ENCODE measurements at regions not wholly inside any gene's neighbourhood (a gene's known extent, or its start where the extent isn't known, plus 50 kb on each side); places are given as distances from the start of the nearest gene placed in this dataset.
"Not testable (repeated sequence)": the region's sequence is repeated elsewhere in the genome, so short reads cannot be mapped to it uniquely, and the experiment has no call there.

- WGBS, 2 experiments (ENCODE audit: low coverage in 1 of 2, low lambda C conversion rate in 2 of 2, missing lambda C conversion rate in 2 of 2): 21 to 27% methylated on average over 3 of the region's 3 CpGs
- DNase-seq: no peak
- Histone ChIP-seq H4K20me1 (ENCODE audit: insufficient read depth) (no peaks in the 10 kb centered on the region), H3K79me2 (ENCODE audit: insufficient read depth) (no peaks in the 10 kb centered on the region), H3K9ac (no peak overlapping the region), H3K36me3 (ENCODE audit: low read depth) (no peaks in the 10 kb centered on the region), H3K9me3 (ENCODE audit: low read depth) (no peaks in the 10 kb centered on the region), H3F3A (ENCODE audit: insufficient read depth) (no peaks in the 10 kb centered on the region), H3K9me2 (ENCODE audit: insufficient read depth) (no peaks in the 10 kb centered on the region), H3K4me2 (ENCODE audit: unreplicated experiment) (no peak overlapping the region), H3K4me3 (no peak overlapping the region), H3K4me1 (ENCODE audit: insufficient read depth) (no peaks in the 10 kb centered on the region), H2AFZ (no peak overlapping the region), H3K27ac (no peak overlapping the region), H3K27me3 (replicated peaks; ENCODE audit: insufficient read depth) (no peaks in the 10 kb centered on the region)
- in situ Hi-C loops (cut with MboI): no loop called here
- no peak for TF ChIP-seq EZH2phosphoT487 (IDR thresholded peaks at IDR 0.05; ENCODE audit: insufficient read depth, low read depth)
- TF ChIP-seq EZH2 (IDR thresholded peaks at IDR 0.05; ENCODE audit: insufficient read depth, poor library complexity, severe bottlenecking): no peak
These were observed 854.7 kb downstream of the TBC1D22A start for GRCh38 chr22:47617186-47617585.

- H3K27me3 ChIP-seq (replicated peaks; ENCODE audit: insufficient read depth): no peaks in the 10 kb centered on the region
- no peaks in the 10 kb centered on the region for H3K79me2 ChIP-seq (ENCODE audit: insufficient read depth)
- no peaks in the 10 kb centered on the region for H4K20me1 ChIP-seq (ENCODE audit: insufficient read depth)
- no peak overlapping the region for H2AFZ ChIP-seq
- H3K9me2 ChIP-seq (ENCODE audit: insufficient read depth): no peaks in the 10 kb centered on the region
- no peak for DNase-seq
- H3K9ac ChIP-seq: no peak overlapping the region
- in situ Hi-C loops (cut with MboI): no loop called here
- WGBS, 2 experiments (ENCODE audit: low coverage in 1 of 2, low lambda C conversion rate in 2 of 2, missing lambda C conversion rate in 2 of 2): 46 to 60% methylated on average over 11 of the region's 11 CpGs
- H3K4me3 ChIP-seq: no peak overlapping the region
- no peaks in the 10 kb centered on the region for H3K36me3 ChIP-seq (ENCODE audit: low read depth)
- H3K4me2 ChIP-seq (ENCODE audit: unreplicated experiment): no peak overlapping the region
- H3K4me1 ChIP-seq (ENCODE audit: insufficient read depth): no peaks in the 10 kb centered on the region
- no peaks in the 10 kb centered on the region for H3K9me3 ChIP-seq (ENCODE audit: low read depth)
- H3F3A ChIP-seq (ENCODE audit: insufficient read depth): no peaks in the 10 kb centered on the region
- no peak for TF ChIP-seq EZH2 (IDR thresholded peaks at IDR 0.05; ENCODE audit: insufficient read depth, poor library complexity, severe bottlenecking)
- TF ChIP-seq EZH2phosphoT487 (IDR thresholded peaks at IDR 0.05; ENCODE audit: insufficient read depth, low read depth): no peak
- H3K27ac ChIP-seq: no peak overlapping the region
These were observed 854.1 kb downstream of the TBC1D22A start for GRCh38 chr22:47616396-47617020.

GRCh38 chr22:47615051-47615450 lies 852.6 kb downstream of the TBC1D22A start:
- in situ Hi-C loops (cut with MboI): no loop called here
- no peaks in the 10 kb centered on the region for H3F3A ChIP-seq (ENCODE audit: insufficient read depth)

GRCh38 chr22:47613606-47614350 lies 851.3 kb downstream of the TBC1D22A start:
- no peaks in the 10 kb centered on the region for H3F3A ChIP-seq (ENCODE audit: insufficient read depth)
- no peak overlapping the region for H3K4me3 ChIP-seq
- H3K36me3 ChIP-seq (ENCODE audit: low read depth): no peaks in the 10 kb centered on the region
- H3K4me1 ChIP-seq (ENCODE audit: insufficient read depth): no peaks in the 10 kb centered on the region
- in situ Hi-C loops (cut with MboI): no loop called here
- no peaks in the 10 kb centered on the region for H3K27me3 ChIP-seq (replicated peaks; ENCODE audit: insufficient read depth)
- WGBS, 2 experiments (ENCODE audit: low coverage in 1 of 2, low lambda C conversion rate in 2 of 2, missing lambda C conversion rate in 2 of 2): 47 to 62% methylated on average over 12 to 13 of the region's 13 CpGs
- no peak overlapping the region for H3K4me2 ChIP-seq (ENCODE audit: unreplicated experiment)
- DNase-seq: no peak
- TF ChIP-seq EZH2 (IDR thresholded peaks at IDR 0.05; ENCODE audit: insufficient read depth, poor library complexity, severe bottlenecking) (no peak), EZH2phosphoT487 (IDR thresholded peaks at IDR 0.05; ENCODE audit: insufficient read depth, low read depth) (no peak)
- no peaks in the 10 kb centered on the region for H3K9me3 ChIP-seq (ENCODE audit: low read depth)
- H3K79me2 ChIP-seq (ENCODE audit: insufficient read depth): no peaks in the 10 kb centered on the region
- no peaks in the 10 kb centered on the region for H3K9me2 ChIP-seq (ENCODE audit: insufficient read depth)
- H2AFZ ChIP-seq: no peak overlapping the region
- H4K20me1 ChIP-seq (ENCODE audit: insufficient read depth): no peaks in the 10 kb centered on the region
- no peak overlapping the region for H3K9ac ChIP-seq
- no peak overlapping the region for H3K27ac ChIP-seq

More at GRCh38 chr22:47615051-47615450, 852.6 kb downstream of the TBC1D22A start:
- H3K27ac ChIP-seq: no peak overlapping the region
- H3K27me3 ChIP-seq (replicated peaks; ENCODE audit: insufficient read depth): no peaks in the 10 kb centered on the region
- no peak overlapping the region for H3K4me3 ChIP-seq
- H3K4me1 ChIP-seq (ENCODE audit: insufficient read depth): no peaks in the 10 kb centered on the region
- 54 to 58% methylated on average over 10 of the region's 10 CpGs for WGBS, 2 experiments (ENCODE audit: low coverage in 1 of 2, low lambda C conversion rate in 2 of 2, missing lambda C conversion rate in 2 of 2)
- no peak overlapping the region for H2AFZ ChIP-seq
- no peak overlapping the region for H3K9ac ChIP-seq
- no peaks in the 10 kb centered on the region for H3K36me3 ChIP-seq (ENCODE audit: low read depth)
- TF ChIP-seq EZH2 (IDR thresholded peaks at IDR 0.05; ENCODE audit: insufficient read depth, poor library complexity, severe bottlenecking) (no peak), EZH2phosphoT487 (IDR thresholded peaks at IDR 0.05; ENCODE audit: insufficient read depth, low read depth) (no peak)
- H3K79me2 ChIP-seq (ENCODE audit: insufficient read depth): no peaks in the 10 kb centered on the region
- H3K9me2 ChIP-seq (ENCODE audit: insufficient read depth): no peaks in the 10 kb centered on the region
- H4K20me1 ChIP-seq (ENCODE audit: insufficient read depth): no peaks in the 10 kb centered on the region
- H3K9me3 ChIP-seq (ENCODE audit: low read depth): no peaks in the 10 kb centered on the region
- DNase-seq: no peak
- H3K4me2 ChIP-seq (ENCODE audit: unreplicated experiment): no peak overlapping the region

- DNase-seq; H3F3A ChIP-seq (ENCODE audit: insufficient read depth); H3K4me3 ChIP-seq; H3K79me2 ChIP-seq (ENCODE audit: insufficient read depth); H3K36me3 ChIP-seq (ENCODE audit: low read depth); H3K4me2 ChIP-seq (ENCODE audit: unreplicated experiment); H3K9me3 ChIP-seq (ENCODE audit: low read depth); H3K27ac ChIP-seq; H3K27me3 ChIP-seq (replicated peaks; ENCODE audit: insufficient read depth); H3K4me1 ChIP-seq (ENCODE audit: insufficient read depth); H2AFZ ChIP-seq; H3K9me2 ChIP-seq (ENCODE audit: insufficient read depth); in situ Hi-C loops (cut with MboI); H4K20me1 ChIP-seq (ENCODE audit: insufficient read depth); H3K9ac ChIP-seq: not testable (repeated sequence)
- 38% methylated on average over 11 of the region's 11 CpGs for WGBS, 2 experiments (ENCODE audit: low coverage in 1 of 2, low lambda C conversion rate in 2 of 2, missing lambda C conversion rate in 2 of 2)
These were observed 850.7 kb downstream of the TBC1D22A start for GRCh38 chr22:47613181-47613580.
